ENCODE measurements at regions not wholly inside any gene's neighbourhood (a gene's known extent, or its start where the extent isn't known, plus 50 kb on each side); places are given as distances from the start of the nearest gene placed in this dataset.

GRCh38 chr1:98404866-98405265 lies 256.7 kb upstream of the SNX7 start:
- no peak for TF ChIP-seq POLR2A (IDR thresholded peaks at IDR 0.05)
- TF ChIP-seq, protein P1, sequence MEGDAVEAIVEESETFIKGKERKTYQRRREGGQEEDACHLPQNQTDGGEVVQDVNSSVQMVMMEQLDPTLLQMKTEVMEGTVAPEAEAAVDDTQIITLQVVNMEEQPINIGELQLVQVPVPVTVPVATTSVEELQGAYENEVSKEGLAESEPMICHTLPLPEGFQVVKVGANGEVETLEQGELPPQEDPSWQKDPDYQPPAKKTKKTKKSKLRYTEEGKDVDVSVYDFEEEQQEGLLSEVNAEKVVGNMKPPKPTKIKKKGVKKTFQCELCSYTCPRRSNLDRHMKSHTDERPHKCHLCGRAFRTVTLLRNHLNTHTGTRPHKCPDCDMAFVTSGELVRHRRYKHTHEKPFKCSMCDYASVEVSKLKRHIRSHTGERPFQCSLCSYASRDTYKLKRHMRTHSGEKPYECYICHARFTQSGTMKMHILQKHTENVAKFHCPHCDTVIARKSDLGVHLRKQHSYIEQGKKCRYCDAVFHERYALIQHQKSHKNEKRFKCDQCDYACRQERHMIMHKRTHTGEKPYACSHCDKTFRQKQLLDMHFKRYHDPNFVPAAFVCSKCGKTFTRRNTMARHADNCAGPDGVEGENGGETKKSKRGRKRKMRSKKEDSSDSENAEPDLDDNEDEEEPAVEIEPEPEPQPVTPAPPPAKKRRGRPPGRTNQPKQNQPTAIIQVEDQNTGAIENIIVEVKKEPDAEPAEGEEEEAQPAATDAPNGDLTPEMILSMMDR (IDR thresholded peaks at IDR 0.05), result no peak
